HEK293 (cell line): ENCODE measurements at regions not wholly inside any gene's neighbourhood (a gene's known extent, or its start where the extent isn't known, plus 50 kb on each side); places are given as distances from the start of the nearest gene placed in this dataset.
"Not testable (repeated sequence)": the region's sequence is repeated elsewhere in the genome, so short reads cannot be mapped to it uniquely, and the experiment has no call there.

Experiments used
- CTCF ChIA-PET: fragments of 350-600 bp; formaldehyde crosslinking; extraction: SDS; loops from one replicate; lab custom pipeline; 2021; ENCODE audit warnings: antibody characterized with exemption; lab: Yijun Ruan, JAX
- POLR2A ChIA-PET: fragments of 300-600 bp; formaldehyde crosslinking; extraction: SDS; loops from one replicate; lab custom pipeline; 2020; ENCODE audit warnings: antibody characterized with exemption, inconsistent platforms; lab: Yijun Ruan, JAX
- H3K27ac ChIP-seq: fragments of 200-500 bp; sonication (Bioruptor generic); 2 replicates; pipeline ENCODE4 v1.5.1; 2014; ENCODE audit warnings: low read depth, low read length, control low read depth, inconsistent platforms; ENCODE audit errors: extremely low read depth
- H3K36me3 ChIP-seq, 2 experiments: fragments of 200-500 bp in 1 of 2; sonication (Bioruptor generic) in 1 of 2; 1 replicate in 1 of 2; 2 replicates in 1 of 2; pipeline ENCODE4 v1.5.1; 2014 to 2017; ENCODE audit warnings: inconsistent platforms in 2 of 2, low read length in 2 of 2; ENCODE audit not compliant: control insufficient read depth in 2 of 2, insufficient read depth in 1 of 2
- H3K4me1 ChIP-seq: fragments of 200-500 bp; sonication (Bioruptor generic); 2 replicates; pipeline ENCODE4 v1.5.1; 2014; ENCODE audit warnings: mild to moderate bottlenecking, low read length, inconsistent platforms; ENCODE audit not compliant: control insufficient read depth, insufficient read depth
- H3K4me3 ChIP-seq: 2 replicates; pipeline ENCODE4 v1.5.1; 2011; ENCODE audit warnings: low read depth, mild to moderate bottlenecking, control low read depth, low read length, moderate library complexity
- H3K9me3 ChIP-seq: fragments of 200-500 bp; sonication (Bioruptor generic); 2 replicates; pipeline ENCODE4 v1.5.1; 2014; ENCODE audit warnings: low read depth, low read length, inconsistent platforms; ENCODE audit not compliant: control insufficient read depth, insufficient read depth
- SALL2 ChIP-seq: fragments of 450-650 bp; formaldehyde crosslinking; IDR thresholded peaks from 2 replicates; pipeline ENCODE4 v1.5.0; 2017; ENCODE audit warnings: missing biosample characterization, mild to moderate bottlenecking, missing genetic modification characterization, borderline replicate concordance
- SP7 ChIP-seq: fragments of 450-650 bp; formaldehyde crosslinking; IDR thresholded peaks from 2 replicates; pipeline ENCODE4 v1.5.1; 2016; ENCODE audit warnings: missing biosample characterization, missing genetic modification characterization
- ZFP41 ChIP-seq: fragments of 450-650 bp; formaldehyde crosslinking; IDR thresholded peaks from 2 replicates; pipeline ENCODE4 v1.5.1; 2016; ENCODE audit warnings: missing biosample characterization, missing genetic modification characterization, borderline replicate concordance
- ZNF138 ChIP-seq: fragments of 450-650 bp; formaldehyde crosslinking; IDR thresholded peaks from 2 replicates; pipeline ENCODE4 v1.5.1; 2016; ENCODE audit warnings: missing biosample characterization, missing genetic modification characterization, borderline replicate concordance
- ZNF146 ChIP-seq: fragments of 450-650 bp; formaldehyde crosslinking; IDR thresholded peaks from 2 replicates; pipeline ENCODE4 v1.5.1; 2016; ENCODE audit warnings: missing biosample characterization, missing genetic modification characterization
- ZNF16 ChIP-seq: fragments of 450-650 bp; formaldehyde crosslinking; IDR thresholded peaks from 2 replicates; pipeline ENCODE4 v1.5.1; 2016; ENCODE audit warnings: low read depth, missing biosample characterization, missing genetic modification characterization
- ZNF221 ChIP-seq: fragments of 450-650 bp; formaldehyde crosslinking; IDR thresholded peaks from 2 replicates; pipeline ENCODE4 v1.5.1; 2017; ENCODE audit warnings: missing biosample characterization, missing genetic modification characterization, borderline replicate concordance
- ZNF248 ChIP-seq: fragments of 450-650 bp; formaldehyde crosslinking; IDR thresholded peaks from 2 replicates; pipeline ENCODE4 v1.5.1; 2017; ENCODE audit warnings: missing biosample characterization, missing genetic modification characterization
- ZNF423 ChIP-seq: fragments of 450-650 bp; formaldehyde crosslinking; IDR thresholded peaks from 2 replicates; pipeline ENCODE4 v1.5.1; 2016; ENCODE audit warnings: missing biosample characterization, missing genetic modification characterization
- ZNF513 ChIP-seq: fragments of 450-650 bp; IDR thresholded peaks from 2 replicates; pipeline ENCODE4 v1.5.1; 2018; ENCODE audit warnings: missing biosample characterization, missing genetic modification characterization
- ZNF518A ChIP-seq: fragments of 450-650 bp; formaldehyde crosslinking; conservative IDR thresholded peaks from 2 replicates; pipeline ENCODE4 v1.5.1; 2016; ENCODE audit warnings: low read depth, missing biosample characterization, missing genetic modification characterization
- ZNF549 ChIP-seq: fragments of 450-650 bp; IDR thresholded peaks from 2 replicates; pipeline ENCODE4 v1.5.1; 2018; ENCODE audit warnings: missing biosample characterization, missing genetic modification characterization, mild to moderate bottlenecking, inconsistent platforms, moderate library complexity
- ZNF561 ChIP-seq: fragments of 450-650 bp; IDR thresholded peaks from 2 replicates; pipeline ENCODE4 v1.5.1; 2018; ENCODE audit warnings: missing biosample characterization, missing genetic modification characterization, borderline replicate concordance
- ZNF571 ChIP-seq: fragments of 450-650 bp; formaldehyde crosslinking; IDR thresholded peaks from 2 replicates; pipeline ENCODE4 v1.5.0; 2017; ENCODE audit warnings: missing biosample characterization, missing genetic modification characterization
- ZNF777 ChIP-seq: fragments of 450-650 bp; formaldehyde crosslinking; IDR thresholded peaks from 2 replicates; pipeline ENCODE4 v1.5.1; 2017; ENCODE audit warnings: missing biosample characterization, missing genetic modification characterization, borderline replicate concordance
- ZNF791 ChIP-seq: fragments of 450-650 bp; formaldehyde crosslinking; IDR thresholded peaks from 2 replicates; pipeline ENCODE4 v1.5.1; 2016; ENCODE audit warnings: missing biosample characterization, missing genetic modification characterization
- ZNF837 ChIP-seq: fragments of 450-650 bp; formaldehyde crosslinking; IDR thresholded peaks from 2 replicates; pipeline ENCODE4 v1.5.1; 2016; ENCODE audit warnings: missing biosample characterization, missing genetic modification characterization
- ZSCAN16 ChIP-seq: fragments of 450-650 bp; formaldehyde crosslinking; IDR thresholded peaks from 2 replicates; pipeline ENCODE4 v1.5.1; 2016; ENCODE audit warnings: missing biosample characterization, missing genetic modification characterization
- TF ChIP-seq, protein P1 (sequence below): fragments of 450-650 bp; formaldehyde crosslinking; IDR thresholded peaks from 2 replicates; pipeline ENCODE4 v1.5.1; 2016; ENCODE audit warnings: missing biosample characterization, missing genetic modification characterization

GRCh38 chr5:114857941-114858551 lies 311.7 kb downstream of the TRIM36 start:
- no peak overlapping the region for H3K27ac ChIP-seq
- CTCF ChIA-PET: no interaction called here
- no peaks in the 10 kb centered on the region for H3K4me1 ChIP-seq
- H3K4me3 ChIP-seq: no peak overlapping the region
- POLR2A ChIA-PET: no interaction called here
- no peaks in the 10 kb centered on the region for H3K36me3 ChIP-seq
- no peak for TF ChIP-seq ZNF571
- no peak for TF ChIP-seq ZNF837 (tag by site-specific recombination)
- TF ChIP-seq ZNF561: no peak
- no peak for TF ChIP-seq ZNF248 (tag by site-specific recombination)
- TF ChIP-seq ZNF777: no peak
- TF ChIP-seq ZNF513 (tag by site-specific recombination): no peak
- no peak for TF ChIP-seq ZNF16 (tag by site-specific recombination)
- TF ChIP-seq SP7: no peak
- TF ChIP-seq, protein P1, sequence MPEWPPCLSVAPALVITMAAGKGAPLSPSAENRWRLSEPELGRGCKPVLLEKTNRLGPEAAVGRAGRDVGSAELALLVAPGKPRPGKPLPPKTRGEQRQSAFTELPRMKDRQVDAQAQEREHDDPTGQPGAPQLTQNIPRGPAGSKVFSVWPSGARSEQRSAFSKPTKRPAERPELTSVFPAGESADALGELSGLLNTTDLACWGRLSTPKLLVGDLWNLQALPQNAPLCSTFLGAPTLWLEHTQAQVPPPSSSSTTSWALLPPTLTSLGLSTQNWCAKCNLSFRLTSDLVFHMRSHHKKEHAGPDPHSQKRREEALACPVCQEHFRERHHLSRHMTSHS (tag by site-specific recombination): no peak
- TF ChIP-seq ZSCAN16 (tag by site-specific recombination): no peak
- no peak for TF ChIP-seq ZNF138 (tag by site-specific recombination)
- no peak for TF ChIP-seq ZNF146 (tag by site-specific recombination)
- TF ChIP-seq ZFP41 (tag by site-specific recombination): no peak
- TF ChIP-seq ZNF549: no peak
- H3K9me3 ChIP-seq: no peaks in the 10 kb centered on the region

GRCh38 chr5:114844711-114845110 lies 325.0 kb downstream of the TRIM36 start:
- H3K27ac ChIP-seq, H3K36me3 ChIP-seq, POLR2A ChIA-PET, CTCF ChIA-PET, H3K9me3 ChIP-seq, H3K4me1 ChIP-seq, H3K4me3 ChIP-seq: not testable (repeated sequence)

GRCh38 chr5:114839360-114839759 lies 330.3 kb downstream of the TRIM36 start:
- Histone ChIP-seq H3K36me3 (no peaks in the 10 kb centered on the region), H3K4me3 (no peak overlapping the region), H3K27ac (no peak overlapping the region), H3K9me3 (no peaks in the 10 kb centered on the region), H3K4me1 (no peaks in the 10 kb centered on the region)
- ChIA-PET POLR2A (no interaction called here), CTCF (interaction anchor here (0.6 kb wide), 2 partner anchors 22 to 1227 kb away, joined by 3 read pairs; no protein-coding TSS in a partner anchor)
- TF ChIP-seq ZNF423 (tag by site-specific recombination) (no peak), ZNF221 (no peak), SALL2 (tag by site-specific recombination) (no peak), ZNF791 (no peak), ZNF518A (no peak)
